NOMO-1 treated with DMSO at 0.1 percent for 48 hours (cell line): ENCODE measurements at regions not wholly inside any gene's neighbourhood (a gene's known extent, or its start where the extent isn't known, plus 50 kb on each side); places are given as distances from the start of the nearest gene placed in this dataset.

Experiments used
- DNase-seq: peaks from one replicate; lab custom pipeline; 2025; ENCODE audit not compliant: unreplicated experiment; lab: John Stamatoyannopoulos, UW

DNA sequence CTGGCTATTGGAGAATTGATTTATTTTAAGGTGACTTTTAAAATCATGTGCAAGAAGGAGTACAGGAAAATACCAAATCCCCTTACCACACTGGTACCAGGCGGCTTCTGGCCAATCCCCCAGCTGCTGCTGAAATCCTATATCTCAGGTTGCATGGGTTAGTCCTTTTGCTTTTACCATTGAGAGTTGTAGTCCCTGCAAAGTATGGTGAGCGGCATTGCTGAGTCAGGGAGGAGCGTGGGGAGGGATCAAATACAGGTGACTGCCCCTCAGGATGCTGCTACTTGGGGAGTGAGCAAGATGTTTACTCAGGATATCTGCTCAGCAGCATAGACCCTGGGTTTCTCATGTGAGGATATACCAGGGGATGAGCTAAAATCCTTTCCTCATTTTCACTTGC, 131.9 kb upstream of the STAC start:
- DNase-seq: no peak

DNA sequence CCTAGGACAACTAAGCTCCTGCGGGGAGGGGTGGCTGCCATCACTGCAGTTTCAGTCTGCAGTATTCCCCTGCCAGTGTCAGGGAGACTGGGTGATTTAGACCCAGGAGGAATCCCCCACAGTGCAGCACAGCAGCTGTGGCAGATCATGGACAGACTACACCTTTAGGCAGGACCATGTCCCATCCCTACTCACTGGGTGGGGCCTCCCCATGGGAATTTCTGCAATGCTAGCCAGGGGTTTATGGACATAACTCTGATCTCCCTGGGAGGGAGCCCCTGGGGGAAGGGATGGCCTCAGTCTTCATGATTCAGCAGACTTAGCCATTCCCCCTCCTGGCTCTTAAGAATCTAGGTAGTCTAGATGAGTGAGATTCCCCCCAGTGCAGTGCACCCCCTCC, 130.1 kb upstream of the STAC start:
- no peak for DNase-seq

GRCh38 chr3:36257158-36257852, 123.0 kb upstream of the STAC start:
- no peak for DNase-seq

DNA sequence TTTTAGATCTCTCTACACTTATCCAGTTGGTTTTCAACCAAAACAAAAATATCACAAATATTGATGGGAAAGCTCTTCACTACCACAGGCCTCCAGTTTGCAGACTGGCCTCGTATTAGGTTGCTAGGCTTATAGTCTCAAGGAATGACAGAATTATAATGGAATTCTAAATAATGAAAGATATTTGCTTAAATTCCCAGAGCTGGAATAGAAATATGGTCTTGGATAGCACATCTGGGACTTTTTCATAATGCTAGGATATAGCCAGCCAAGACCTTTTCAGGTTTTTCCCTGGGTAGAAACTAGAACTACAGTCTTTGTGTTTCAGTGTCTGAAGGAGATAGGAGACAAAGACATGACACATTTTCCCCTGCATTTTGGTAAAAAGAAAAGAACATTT, 121.9 kb upstream of the STAC start:
- DNase-seq: no peak

GRCh38 chr3:36259580-36259979, 120.7 kb upstream of the STAC start:
- no peak for DNase-seq

DNA sequence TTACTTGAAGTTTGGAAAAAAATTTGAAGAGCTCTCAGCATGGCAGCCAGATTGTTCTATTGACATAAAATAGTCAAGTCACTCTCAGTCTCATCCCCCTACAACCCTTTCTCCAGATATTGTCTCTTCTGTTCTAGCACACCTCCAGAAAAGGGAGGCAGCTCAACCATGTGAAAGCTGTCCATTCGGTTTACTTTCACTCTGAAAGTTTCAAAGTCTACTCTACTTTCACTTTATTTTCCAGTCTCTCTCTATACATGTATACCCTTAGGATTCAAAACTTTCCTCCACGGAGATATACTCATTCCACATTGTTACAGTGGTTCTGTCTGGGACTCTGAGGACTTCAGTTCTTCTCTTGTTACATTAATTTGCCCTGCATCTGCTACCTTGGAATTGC, 111.0 kb upstream of the STAC start:
- no peak for DNase-seq

- DNase-seq: no peak
These were observed 97.5 kb upstream of the STAC start for GRCh38 chr3:36282766-36283165.

- no peak for DNase-seq
These were observed 85.0 kb upstream of the STAC start for GRCh38 chr3:36295296-36295695.

DNA sequence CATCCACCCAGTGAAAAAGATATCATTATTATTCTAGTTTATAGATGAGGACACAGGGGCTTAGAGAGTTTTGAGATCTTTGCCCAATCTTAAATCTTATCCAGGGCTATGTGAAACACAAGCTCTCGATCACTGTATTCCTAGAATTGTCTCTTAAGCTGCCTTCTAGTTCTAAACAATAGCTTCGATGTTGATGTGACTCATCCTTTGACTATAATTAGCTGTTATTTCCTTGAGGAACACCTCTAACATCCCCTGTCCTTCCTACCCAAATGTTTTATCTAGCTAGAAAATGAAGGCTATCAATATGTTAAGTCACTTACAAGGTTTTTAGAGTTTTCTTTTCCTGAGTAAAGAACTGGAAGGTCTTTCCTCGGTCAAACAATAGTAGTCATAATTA, 83.1 kb upstream of the STAC start:
- DNase-seq: no peak

DNA sequence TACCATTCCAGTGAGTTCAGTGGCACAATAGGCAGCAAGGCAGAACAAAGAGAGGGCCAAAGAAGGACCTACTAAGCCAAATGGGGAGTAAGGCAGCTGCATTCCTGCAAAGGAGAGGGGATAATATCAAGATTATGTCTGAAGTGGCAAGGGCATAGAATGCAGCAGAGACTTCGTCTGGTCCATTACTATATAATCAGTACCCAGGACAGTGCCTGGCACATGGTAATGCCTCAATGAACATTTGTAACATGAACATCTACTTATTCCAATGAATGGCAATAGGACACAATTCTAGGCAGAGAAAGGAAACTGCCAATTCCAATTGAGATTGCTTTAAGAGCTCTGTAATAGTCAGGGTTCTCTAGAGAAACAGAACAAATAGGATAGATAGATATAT, 82.1 kb upstream of the STAC start:
- no peak for DNase-seq

- DNase-seq: no peak
These were observed 78.2 kb upstream of the STAC start for GRCh38 chr3:36302158-36302509.

DNA sequence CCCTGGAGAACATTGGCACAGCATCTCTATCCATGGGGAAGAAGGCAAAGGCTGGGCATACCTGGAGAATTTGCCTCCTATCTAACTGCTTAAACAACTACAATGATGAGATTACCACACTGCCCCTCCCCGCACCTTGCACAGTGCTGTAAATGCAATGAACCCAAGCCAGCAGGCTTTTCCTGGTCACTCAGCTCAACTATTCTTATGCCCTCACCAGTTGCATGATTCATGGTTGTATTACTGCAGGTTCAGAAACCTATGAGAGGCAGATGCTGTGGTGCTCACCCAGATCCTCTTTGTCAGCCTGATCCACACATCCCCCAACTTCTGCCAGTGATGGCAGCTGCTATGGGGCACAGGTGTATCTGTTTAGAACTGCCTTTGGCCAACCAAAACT, 77.7 kb upstream of the STAC start:
- no peak for DNase-seq

- DNase-seq: no peak
These were observed 77.0 kb upstream of the STAC start for GRCh38 chr3:36303286-36303685.

DNA sequence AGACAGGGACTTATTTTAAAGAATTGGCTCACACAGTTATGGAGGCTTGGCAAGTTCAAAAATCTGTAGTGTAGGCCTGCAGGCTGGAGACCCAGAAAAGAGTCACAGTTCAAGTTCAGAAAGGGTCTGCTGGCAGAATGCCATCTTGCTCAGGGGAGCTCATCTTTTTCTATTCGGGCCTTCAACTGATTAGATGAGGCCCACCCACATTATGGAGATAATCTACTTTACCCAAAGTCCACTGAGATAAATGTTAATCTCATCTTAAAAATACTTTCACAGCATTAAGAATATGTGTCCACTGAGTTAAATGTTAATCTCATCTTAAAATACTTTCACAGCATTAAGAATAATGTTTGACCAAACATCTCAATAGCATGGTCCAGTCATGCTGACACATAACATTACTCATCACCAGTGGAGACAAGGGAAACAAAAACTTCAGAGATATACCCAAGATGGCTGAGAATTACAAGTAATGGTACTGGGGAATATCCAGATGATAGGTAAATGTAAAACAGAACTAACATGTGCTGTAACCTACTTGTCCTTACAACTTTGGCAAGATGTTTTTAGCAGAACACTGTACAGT, 74.3 kb upstream of the STAC start:
- DNase-seq: no peak

- no peak for DNase-seq
These were observed 71.2 kb upstream of the STAC start for GRCh38 chr3:36309092-36309491.

DNA sequence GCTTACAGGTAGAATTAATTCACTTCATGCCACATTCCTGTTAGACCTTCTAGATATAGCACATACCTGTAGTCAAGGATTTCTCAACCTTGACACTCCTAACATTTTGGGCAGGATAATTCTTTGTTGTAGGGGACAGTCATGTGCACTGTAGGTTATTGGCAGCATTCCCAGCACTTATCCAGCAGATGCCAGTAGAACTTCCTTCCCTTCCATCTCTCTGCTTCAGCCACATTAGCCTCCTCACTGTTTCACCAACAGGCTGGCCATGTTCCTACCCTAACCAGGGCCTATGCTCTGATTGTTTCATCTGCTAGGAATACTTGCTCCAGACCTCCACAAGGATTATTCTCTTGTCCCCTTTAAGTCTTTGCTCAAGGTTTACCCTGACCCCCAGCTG, 68.0 kb upstream of the STAC start:
- DNase-seq: no peak

DNA sequence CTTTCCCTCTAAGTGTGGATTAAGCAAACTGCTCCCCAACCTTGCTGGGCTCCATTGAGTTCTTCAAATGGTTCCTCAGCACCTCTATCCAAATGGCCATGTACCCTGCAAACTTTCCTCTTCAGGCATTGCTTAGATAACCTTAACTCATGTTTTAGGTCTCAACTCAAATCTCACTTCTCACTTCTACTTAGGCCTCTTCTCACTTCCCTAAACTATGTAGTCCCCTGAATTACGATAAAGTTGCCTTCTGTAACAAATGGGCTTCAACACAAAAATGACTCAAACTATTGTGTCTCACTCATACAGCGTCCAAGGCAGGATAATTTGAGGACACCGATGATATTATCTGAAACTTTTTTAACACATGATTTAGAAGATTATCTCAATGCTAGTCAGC, 62.4 kb upstream of the STAC start:
- DNase-seq: no peak

DNA sequence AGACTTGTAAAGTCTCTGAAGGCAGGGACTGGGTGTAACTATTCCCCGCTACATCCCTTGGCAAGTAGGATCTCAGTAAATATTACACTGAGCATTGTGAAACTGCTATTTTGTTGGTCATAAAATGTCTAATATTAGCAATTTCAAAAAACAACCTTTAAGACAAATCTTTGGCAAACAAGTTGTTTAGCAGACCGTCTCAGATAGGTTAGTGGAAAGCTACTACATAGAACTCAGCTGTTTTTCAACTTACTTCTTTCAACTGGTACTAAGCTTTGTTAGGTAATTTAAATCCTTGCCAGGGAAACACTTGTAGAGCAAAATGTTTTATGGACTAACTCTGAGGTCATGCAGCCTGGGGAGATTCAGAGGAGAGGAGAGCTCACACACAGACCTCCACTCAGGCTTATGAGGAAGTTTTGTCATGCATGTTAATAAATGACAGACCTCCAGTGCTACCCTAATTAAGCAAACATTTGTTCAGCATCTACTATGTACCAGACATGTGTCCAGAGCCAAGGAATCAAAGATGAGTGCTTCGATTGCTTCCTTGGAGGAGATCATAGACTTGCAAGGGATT, 61.6 kb upstream of the STAC start:
- DNase-seq: no peak

GRCh38 chr3:36319680-36320079, 60.6 kb upstream of the STAC start:
- DNase-seq: no peak
